ENCODE measurements at regions not wholly inside any gene's neighbourhood (a gene's known extent, or its start where the extent isn't known, plus 50 kb on each side); places are given as distances from the start of the nearest gene placed in this dataset.

- intact Hi-C loops (cut with micrococcal nuclease; ENCODE audit: unreplicated experiment) = no loop called here
- Histone ChIP-seq H3K4me3 (replicated peaks in 1 of 3; ENCODE audit: insufficient read depth in 1 of 3, low read depth in 2 of 3, low read length in 3 of 3) (no peak overlapping the region), H3K36me3 (replicated peaks in 1 of 2; ENCODE audit: control insufficient read depth in 1 of 2, insufficient read depth in 2 of 2, low read length in 2 of 2) (no peaks in the 10 kb centered on the region), H3K4me2 (ENCODE audit: low read depth, low read length) (no peak overlapping the region), H3K4me1 (ENCODE audit: insufficient read depth, low read length) (no peaks in the 10 kb centered on the region), H3K79me2 (ENCODE audit: insufficient read depth, low read length) (no peaks in the 10 kb centered on the region), H3K9ac (ENCODE audit: insufficient read depth, low read depth, low read length) (no peak overlapping the region), H4K20me1 (ENCODE audit: insufficient read depth, low read length) (0 out of 2 replicates have a peak, but pooled peaks cover 2% of the 10 kb centered on the region), H3K27me3 (ENCODE audit: control insufficient read depth in 1 of 2, insufficient read depth in 2 of 2, low read length in 2 of 2) (peaks cover 7 to 62% of the 10 kb centered on the region in 2 experiments; a peak in 4 of 5 replicates), H2AFZ (ENCODE audit: low read length) (no peak overlapping the region), H3K27ac (ENCODE audit: extremely low read length, insufficient read depth, low read length) (no peak overlapping the region), H3K9me3 (ENCODE audit: low read length) (no peaks in the 10 kb centered on the region)
- no peak for FAIRE-seq
- no TSS peak for BruUV-seq (replicated peaks)
- ATAC-seq = no peak
- 9% methylated on average over 9 of the region's 16 CpGs for WGBS (ENCODE audit: low lambda C conversion rate)
- ChIA-PET POLR2A (no interaction called here), CTCF (ENCODE audit: low intra/inter-chr PET ratio, low total read pairs) (no interaction called here)
- TF ChIP-seq BATF2 (CRISPR knock-in tag; IDR thresholded peaks at IDR 0.05) (no peak), KAT2B (IDR thresholded peaks at IDR 0.05; ENCODE audit: borderline replicate concordance, low read depth, low read length) (no peak), KDM2A (CRISPR knock-in tag; IDR thresholded peaks at IDR 0.05; ENCODE audit: borderline replicate concordance, low read depth) (no peak), ATM (IDR thresholded peaks at IDR 0.05; ENCODE audit: borderline replicate concordance) (no peak), RFXAP (CRISPR knock-in tag; IDR thresholded peaks at IDR 0.05; ENCODE audit: borderline replicate concordance) (no peak), BRD4 (CRISPR knock-in tag; IDR thresholded peaks at IDR 0.05) (no peak), BRCA1 (CRISPR knock-in tag; IDR thresholded peaks at IDR 0.05) (no peak), ZNF770 (CRISPR knock-in tag; IDR thresholded peaks at IDR 0.05) (no peak), TFAP4 (IDR thresholded peaks at IDR 0.05; ENCODE audit: borderline replicate concordance, low read depth) (no peak), FOXK2 (IDR thresholded peaks at IDR 0.05) (no peak), ZNF605 (CRISPR knock-in tag; IDR thresholded peaks at IDR 0.05) (no peak), ARID2 (CRISPR knock-in tag; IDR thresholded peaks at IDR 0.05; ENCODE audit: borderline replicate concordance) (no peak), ZNF83 (CRISPR knock-in tag; IDR thresholded peaks at IDR 0.05; ENCODE audit: borderline replicate concordance) (no peak), ZNF337 (CRISPR knock-in tag; IDR thresholded peaks at IDR 0.05; ENCODE audit: borderline replicate concordance, low read depth) (no peak), ZNF329 (CRISPR knock-in tag; IDR thresholded peaks at IDR 0.05; ENCODE audit: low read depth) (no peak), AGO2 (optimal IDR thresholded peaks at IDR 0.05; ENCODE audit: low read depth, low read length) (no peak), PLRG1 (conservative IDR thresholded peaks at IDR 0.05) (no peak), E2F2 (CRISPR knock-in tag; IDR thresholded peaks at IDR 0.05; ENCODE audit: borderline replicate concordance) (no peak), DNMT1 (CRISPR knock-in tag; IDR thresholded peaks at IDR 0.05) (no peak), ZNF253 (CRISPR knock-in tag; IDR thresholded peaks at IDR 0.05; ENCODE audit: borderline replicate concordance) (no peak)
- no peak for DNase-seq (ENCODE audit: low spot score)
- in situ Hi-C loops (cut with HindIII; ENCODE audit: extremely low pct_ligation_motif_present, low pct_unique_long_range_greater_than_20kb) = no loop called here
These were observed 751.2 kb downstream of the BRD1 start for GRCh38 chr22:49076300-49077035.

Measured in HepG2 (cell line).